Upper lobe of right lung (tissue), 1 donor: ENCODE measurements at regions not wholly inside any gene's neighbourhood (a gene's known extent, or its start where the extent isn't known, plus 50 kb on each side); places are given as distances from the start of the nearest gene placed in this dataset.

ENCODE experiments used
- ATAC-seq: fragments of 200-7000 bp; cut with Tn5 transposase; one replicate; pipeline ENCODE4 v1.9.1; 2020; ENCODE audit warnings: mild to moderate bottlenecking, moderate library complexity
- DNase-seq: peaks from one replicate; pipeline ENCODE4 v3.0.0-alpha.2; 2020
- H3K27ac ChIP-seq: fragments of 200-600 bp; one replicate; pipeline ENCODE4 v1.8.0; 2022
- H3K27me3 ChIP-seq: fragments of 200-600 bp; one replicate; pipeline ENCODE4 v1.8.0; 2022; ENCODE audit warnings: mild to moderate bottlenecking
- H3K36me3 ChIP-seq: fragments of 200-600 bp; one replicate; pipeline ENCODE4 v1.8.0; 2022
- H3K4me1 ChIP-seq: fragments of 200-600 bp; one replicate; pipeline ENCODE4 v1.8.0; 2022
- H3K4me3 ChIP-seq: fragments of 200-600 bp; one replicate; pipeline ENCODE4 v1.8.0; 2022; ENCODE audit warnings: mild to moderate bottlenecking
- H3K9me3 ChIP-seq: fragments of 200-600 bp; one replicate; pipeline ENCODE4 v1.8.0; 2022
- CTCF ChIP-seq: fragments of 200-600 bp; IDR thresholded peaks from one replicate; pipeline ENCODE4 v1.8.0; 2022; ENCODE audit warnings: antibody characterized with exemption
- intact Hi-C: fragments of 100-400 bp; cut with DNase I; formaldehyde crosslinking; loops from one replicate; pipeline ENCODE4 v1.11.0; 2022
- donor health status: DM: no; HTN: yes; CAD: no; lungs with severe emphysema.

DNA sequence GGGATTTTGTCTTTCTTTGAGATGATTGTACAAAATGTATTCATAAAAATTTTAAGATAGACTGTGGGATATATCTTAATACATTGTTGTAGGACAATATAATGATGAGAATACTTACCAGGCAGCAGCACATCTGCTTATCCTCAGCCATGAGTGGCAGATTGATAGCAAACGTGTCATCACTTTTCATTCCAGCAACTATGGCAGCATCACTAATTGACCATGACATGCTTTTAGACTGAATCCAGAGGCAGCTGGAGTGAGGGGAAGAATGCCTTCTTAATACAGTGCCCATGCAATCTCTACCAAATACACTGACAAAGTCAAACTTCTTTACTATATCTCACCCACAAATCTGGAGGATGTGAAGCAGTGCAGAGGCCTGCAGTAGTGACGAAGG is 755.2 kb upstream of the RAG2 start:
- H3K27me3 ChIP-seq = no peaks in the 10 kb centered on the region
- DNase-seq = no peak
- no peak overlapping the region for H3K27ac ChIP-seq
- ATAC-seq = no peak
- TF ChIP-seq CTCF = no peak
- intact Hi-C loops = no loop called here
- no peak overlapping the region for H3K4me3 ChIP-seq
- H3K4me1 ChIP-seq = no peaks in the 10 kb centered on the region
- H3K9me3 ChIP-seq = no peaks in the 10 kb centered on the region
- H3K36me3 ChIP-seq = no peaks in the 10 kb centered on the region

GRCh38 chr11:37352485-37352884 is 754.4 kb upstream of the RAG2 start:
- H3K4me1 ChIP-seq = no peaks in the 10 kb centered on the region
- no peak for ATAC-seq
- no peak overlapping the region for H3K27ac ChIP-seq
- no peak for TF ChIP-seq CTCF
- H3K9me3 ChIP-seq = no peaks in the 10 kb centered on the region
- DNase-seq = no peak
- H3K27me3 ChIP-seq = no peaks in the 10 kb centered on the region
- H3K4me3 ChIP-seq = no peak overlapping the region
- H3K36me3 ChIP-seq = no peaks in the 10 kb centered on the region
- intact Hi-C loops = no loop called here

DNA sequence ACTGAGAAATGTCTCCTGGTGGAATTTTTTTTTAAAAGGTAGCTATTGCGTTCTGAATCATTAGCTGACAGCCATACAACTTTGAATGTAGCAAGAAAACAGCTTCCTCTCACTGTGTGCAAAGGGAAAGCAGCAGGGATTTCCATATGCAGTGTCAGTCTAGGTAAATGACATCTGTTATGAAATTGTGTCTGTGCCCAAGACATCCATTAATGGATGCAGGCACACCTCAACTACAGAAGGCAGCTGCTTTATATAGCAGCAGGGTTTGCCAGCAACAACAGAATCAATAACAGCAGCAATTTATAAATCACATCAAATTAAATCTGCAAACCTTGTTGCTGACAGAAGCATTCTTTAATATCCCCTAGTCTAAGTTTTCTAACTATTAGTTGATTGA is 745.3 kb upstream of the RAG2 start:
- ATAC-seq (no peak), DNase-seq (no peak)
- no peaks in the 10 kb centered on the region for H3K4me1 ChIP-seq
- no peaks in the 10 kb centered on the region for H3K36me3 ChIP-seq
- no peak overlapping the region for H3K27ac ChIP-seq
- H3K9me3 ChIP-seq = no peaks in the 10 kb centered on the region
- H3K27me3 ChIP-seq = no peaks in the 10 kb centered on the region
- intact Hi-C loops = no loop called here
- no peak overlapping the region for H3K4me3 ChIP-seq
- no peak for TF ChIP-seq CTCF

DNA sequence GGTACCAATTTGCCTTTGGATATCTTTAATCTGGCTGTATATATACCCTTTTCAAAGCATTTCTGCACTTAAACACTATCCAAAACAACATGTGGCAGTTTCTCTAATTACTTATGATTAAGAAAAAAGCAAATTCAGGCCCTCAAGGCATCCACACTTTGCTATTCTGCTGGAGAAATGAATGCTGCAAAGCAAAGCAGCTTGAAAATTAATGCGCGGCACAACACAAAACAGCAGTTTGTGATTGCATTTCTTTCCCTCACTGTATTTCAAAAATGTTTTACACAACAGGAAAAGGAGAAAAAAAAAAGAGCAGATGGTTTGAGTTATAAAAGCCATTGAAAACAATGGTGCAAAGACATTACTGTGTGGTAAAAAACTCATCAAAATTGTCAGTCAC is 738.4 kb upstream of the RAG2 start:
- no peak overlapping the region for H3K4me3 ChIP-seq
- intact Hi-C loops = no loop called here
- TF ChIP-seq CTCF = no peak
- H3K4me1 ChIP-seq = no peaks in the 10 kb centered on the region
- H3K27ac ChIP-seq = no peak overlapping the region
- H3K9me3 ChIP-seq = no peaks in the 10 kb centered on the region
- ATAC-seq = no peak
- no peaks in the 10 kb centered on the region for H3K36me3 ChIP-seq
- H3K27me3 ChIP-seq = no peaks in the 10 kb centered on the region
- DNase-seq = no peak

DNA sequence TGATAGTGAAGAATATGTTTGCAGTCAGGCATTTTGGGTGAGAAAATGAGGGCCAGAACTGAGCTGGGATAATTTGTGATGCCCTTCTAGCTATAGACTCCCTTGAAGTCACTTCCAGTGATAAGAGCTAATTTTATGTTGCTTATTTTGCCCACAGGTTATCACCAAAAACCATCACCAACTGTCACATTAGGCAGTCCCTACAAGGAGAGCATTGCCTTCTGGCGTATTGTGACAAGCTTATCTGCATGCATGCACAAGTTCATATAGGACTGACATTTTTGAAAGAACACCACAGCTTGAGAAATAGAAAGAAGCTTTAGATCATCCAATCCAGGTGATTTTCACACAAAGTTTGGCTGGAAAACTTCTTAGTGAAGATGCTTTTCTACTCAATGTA is 735.3 kb upstream of the RAG2 start:
- Histone ChIP-seq H3K27ac (no peak overlapping the region), H3K36me3 (no peaks in the 10 kb centered on the region), H3K9me3 (no peaks in the 10 kb centered on the region), H3K4me1 (no peaks in the 10 kb centered on the region), H3K27me3 (no peaks in the 10 kb centered on the region), H3K4me3 (no peak overlapping the region)
- no peak for TF ChIP-seq CTCF
- no peak for ATAC-seq
- intact Hi-C loops = no loop called here
- DNase-seq = no peak

DNA sequence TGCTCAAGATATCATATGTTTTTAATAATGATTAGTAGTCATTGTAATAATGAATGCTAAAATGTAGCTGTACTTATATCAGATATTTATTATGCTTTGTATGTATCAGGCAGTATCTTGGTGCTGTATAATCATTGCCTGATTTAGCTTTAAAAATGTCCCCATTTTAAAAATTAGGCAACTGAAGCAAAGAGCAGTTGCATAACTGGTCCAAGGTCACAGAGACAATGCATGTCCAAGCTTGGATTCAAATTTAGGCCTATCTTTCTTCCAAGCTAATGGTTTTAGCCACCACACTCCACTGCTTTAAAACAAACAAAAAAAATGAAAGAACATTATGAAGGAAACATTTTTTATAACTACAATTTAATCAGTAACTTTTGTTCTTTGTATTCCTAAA is 725.8 kb upstream of the RAG2 start:
- ATAC-seq (no peak), DNase-seq (no peak)
- H3K4me3 ChIP-seq = no peak overlapping the region
- TF ChIP-seq CTCF = no peak
- H3K9me3 ChIP-seq = no peaks in the 10 kb centered on the region
- H3K27me3 ChIP-seq = no peaks in the 10 kb centered on the region
- intact Hi-C loops = no loop called here
- H3K4me1 ChIP-seq = no peaks in the 10 kb centered on the region
- H3K36me3 ChIP-seq = no peaks in the 10 kb centered on the region
- H3K27ac ChIP-seq = no peak overlapping the region
